CD4-positive, alpha-beta T cell (primary cell): ENCODE measurements at regions not wholly inside any gene's neighbourhood (a gene's known extent, or its start where the extent isn't known, plus 50 kb on each side); places are given as distances from the start of the nearest gene placed in this dataset.

Source experiments
- ATAC-seq: fragments of 200-7000 bp; cut with Tn5 transposase; one replicate; pipeline ENCODE4 v1.10.0; 2022; ENCODE audit warnings: mild to moderate bottlenecking; ENCODE audit not compliant: poor library complexity
- CTCF ChIA-PET: fragments of 350-600 bp; sonication (Branson Sonifier 250); formaldehyde crosslinking; loops from one replicate; lab custom pipeline; 2021; ENCODE audit warnings: antibody characterized with exemption, inconsistent platforms; lab: Charles Lee
- POLR2A ChIA-PET: fragments of 350-600 bp; sonication (Branson Sonifier 250); formaldehyde crosslinking; loops from one replicate; lab custom pipeline; 2021; ENCODE audit warnings: antibody characterized with exemption, inconsistent platforms; lab: Charles Lee
- DNase-seq, 14 experiments: peaks; one replicate each; pipeline ENCODE4 v3.0.0-alpha.2; 2013 to 2020; ENCODE audit warnings: mixed read lengths in 2 of 14
- H3K27ac ChIP-seq, 2 donors: one replicate each; pipeline versions ENCODE4 v1.5.1 to v1.7.0; 2013; ENCODE audit warnings: low read length in 2 of 2, low read depth in 1 of 2, mild to moderate bottlenecking in 1 of 2
- H3K27me3 ChIP-seq, 2 experiments: 1 replicate in 1 of 2; 2 replicates in 1 of 2; pipeline versions ENCODE4 v1.6.1 to v1.7.0; 2013; ENCODE audit warnings: low read length in 2 of 2, control low read depth in 1 of 2, mild to moderate bottlenecking in 1 of 2, moderate library complexity in 1 of 2; ENCODE audit not compliant: insufficient read depth in 2 of 2, control insufficient read depth in 1 of 2
- H3K36me3 ChIP-seq: one replicate; pipeline ENCODE4 v1.6.1; 2013; ENCODE audit warnings: low read length, control low read depth; ENCODE audit not compliant: insufficient read depth
- H3K4me1 ChIP-seq: one replicate; pipeline ENCODE4 v1.6.1; 2013; ENCODE audit warnings: low read length, control low read depth; ENCODE audit not compliant: insufficient read depth
- H3K4me3 ChIP-seq: one replicate; pipeline ENCODE4 v1.5.1; 2013; ENCODE audit warnings: mild to moderate bottlenecking, low read length, moderate library complexity
- H3K9me3 ChIP-seq, 2 experiments: 1 replicate in 1 of 2; 2 replicates in 1 of 2; pipeline versions ENCODE4 v1.6.1 to v1.7.0; 2013; ENCODE audit warnings: low read length in 2 of 2, mild to moderate bottlenecking in 2 of 2, control low read depth in 1 of 2, moderate library complexity in 1 of 2; ENCODE audit not compliant: control insufficient read depth in 1 of 2, insufficient read depth in 1 of 2
- H3K27ac Mint-ChIP-seq: one replicate; pipeline ENCODE4 v1.8.0; 2020; ENCODE audit warnings: mixed read lengths
- H3K27me3 Mint-ChIP-seq: one replicate; pipeline ENCODE4 v1.8.0; 2021; ENCODE audit warnings: mixed read lengths
- H3K36me3 Mint-ChIP-seq: one replicate; pipeline ENCODE4 v1.8.0; 2021; ENCODE audit warnings: low read depth, mixed read lengths
- H3K4me1 Mint-ChIP-seq: one replicate; pipeline ENCODE4 v1.8.0; 2021; ENCODE audit warnings: low read depth, mixed read lengths
- H3K4me3 Mint-ChIP-seq: one replicate; pipeline ENCODE4 v1.8.0; 2020; ENCODE audit warnings: mild to moderate bottlenecking, mixed read lengths
- H3K9me3 Mint-ChIP-seq: one replicate; pipeline ENCODE4 v1.8.0; 2020; ENCODE audit warnings: mixed read lengths
- CTCF ChIP-seq: fragments of 200-600 bp; IDR thresholded peaks from one replicate; pipeline ENCODE4 v1.8.0; 2022; ENCODE audit warnings: antibody characterized with exemption, mild to moderate bottlenecking
- intact Hi-C, 2 experiments: fragments of 100-400 bp; cut with DNase I in 1 of 2; cut with micrococcal nuclease in 1 of 2; formaldehyde crosslinking; loops; one replicate each; pipeline versions ENCODE4 v1.15.1 to v1.9.0; 2023 to 2025; cut with DNase I, micrococcal nuclease

DNA sequence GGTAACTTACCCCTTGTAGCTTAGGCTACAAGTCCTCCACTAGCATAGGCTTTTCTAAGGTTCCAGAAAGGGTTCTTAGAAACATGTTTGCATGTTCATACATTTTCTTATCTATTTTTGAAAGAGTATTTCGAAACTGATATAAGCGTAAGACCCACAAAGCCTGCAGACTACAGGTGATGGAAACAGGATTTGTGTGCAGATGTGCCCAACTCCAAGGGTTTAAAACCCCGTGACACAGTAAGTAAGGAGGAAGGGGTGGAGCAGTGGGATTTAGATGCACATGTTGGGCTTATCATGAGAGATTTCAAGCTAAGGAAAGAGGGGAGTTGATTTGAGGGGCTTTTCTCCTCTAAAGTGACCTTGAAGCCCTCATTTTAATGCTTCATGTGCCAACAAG lies 164.7 kb downstream of the LTN1 start:
- POLR2A ChIA-PET = no interaction called here
- DNase-seq (no peak), ATAC-seq (no peak)
- CTCF ChIA-PET = no interaction called here
- Mint-ChIP-seq H3K27ac (no peak overlapping the region), H3K4me3 (no peak overlapping the region), H3K36me3 (no peaks in the 10 kb centered on the region), H3K4me1 (peaks cover 36% of the 10 kb centered on the region), H3K27me3 (no peaks in the 10 kb centered on the region), H3K9me3 (no peaks in the 10 kb centered on the region)
- Histone ChIP-seq H3K9me3 (no peaks in the 10 kb centered on the region), H3K36me3 (no peaks in the 10 kb centered on the region), H3K27ac (no peak overlapping the region), H3K27me3 (no peaks in the 10 kb centered on the region), H3K4me1 (peaks cover 14% of the 10 kb centered on the region), H3K4me3 (no peak overlapping the region)
- intact Hi-C loops = no loop called here
- TF ChIP-seq CTCF = no peak

- H3K27ac ChIP-seq = no peak overlapping the region
- intact Hi-C loops = no loop called here
- H3K4me3 ChIP-seq = no peak overlapping the region
- H3K4me1 ChIP-seq = peaks cover 13% of the 10 kb centered on the region
- no peak overlapping the region for H3K4me3 Mint-ChIP-seq
- no peaks in the 10 kb centered on the region for H3K9me3 ChIP-seq
- ChIA-PET POLR2A (no interaction called here), CTCF (no interaction called here)
- peaks cover 30% of the 10 kb centered on the region for H3K4me1 Mint-ChIP-seq
- ATAC-seq = no peak
- no peaks in the 10 kb centered on the region for H3K27me3 ChIP-seq
- no peak for DNase-seq
- no peaks in the 10 kb centered on the region for H3K36me3 Mint-ChIP-seq
- H3K36me3 ChIP-seq = no peaks in the 10 kb centered on the region
- no peaks in the 10 kb centered on the region for H3K9me3 Mint-ChIP-seq
- no peak for TF ChIP-seq CTCF
- H3K27ac Mint-ChIP-seq = no peak overlapping the region
- no peaks in the 10 kb centered on the region for H3K27me3 Mint-ChIP-seq
Measured at GRCh38 chr21:28827422-28827821, 165.3 kb downstream of the LTN1 start.

- Mint-ChIP-seq H3K4me1 (peaks cover 22% of the 10 kb centered on the region), H3K4me3 (no peak overlapping the region), H3K27ac (no peak overlapping the region), H3K9me3 (no peaks in the 10 kb centered on the region), H3K36me3 (no peaks in the 10 kb centered on the region), H3K27me3 (no peaks in the 10 kb centered on the region)
- no peaks in the 10 kb centered on the region for H3K36me3 ChIP-seq
- no peaks in the 10 kb centered on the region for H3K9me3 ChIP-seq
- no peak for TF ChIP-seq CTCF
- intact Hi-C loops = no loop called here
- ChIA-PET POLR2A (no interaction called here), CTCF (no interaction called here)
- H3K27ac ChIP-seq = no peak overlapping the region
- peaks cover 10% of the 10 kb centered on the region for H3K4me1 ChIP-seq
- no peak for ATAC-seq
- DNase-seq = no peak
- no peak overlapping the region for H3K4me3 ChIP-seq
- no peaks in the 10 kb centered on the region for H3K27me3 ChIP-seq
Measured at GRCh38 chr21:28826569-28826968, 166.1 kb downstream of the LTN1 start.
